ENCODE measurements at regions not wholly inside any gene's neighbourhood (a gene's known extent, or its start where the extent isn't known, plus 50 kb on each side); places are given as distances from the start of the nearest gene placed in this dataset.

GRCh38 chr3:146783446-146783845 lies 178.3 kb upstream of the PLSCR5 start:
- no peaks in the 10 kb centered on the region for H3K79me2 ChIP-seq (ENCODE audit: insufficient read depth, low read depth, low read length)
- H3K4me1 ChIP-seq (ENCODE audit: insufficient read depth, low read length, poor library complexity, severe bottlenecking) = no peaks in the 10 kb centered on the region
- CTCF ChIA-PET (ENCODE audit: unreplicated experiment) = no interaction called here
- no peak overlapping the region for H3K4me2 ChIP-seq (ENCODE audit: low read length)
- H2AFZ ChIP-seq (ENCODE audit: low read length) = no peak overlapping the region
- no peak overlapping the region for H3K27ac ChIP-seq (ENCODE audit: low read depth, low read length, poor library complexity, severe bottlenecking)
- DNase-seq (ENCODE audit: low spot score) = no peak
- intact Hi-C loops (cut with micrococcal nuclease; ENCODE audit: unreplicated experiment) = no loop called here
- no peak for TF ChIP-seq EZH2phosphoT487 (IDR thresholded peaks at IDR 0.05; ENCODE audit: borderline replicate concordance, low read depth, low read length)
- POLR2A ChIA-PET = interaction anchor here (0.6 kb wide), 1 partner anchor 39 kb away, joined by 3 read pairs; no protein-coding TSS in a partner anchor
- BruUV-seq (replicated peaks) = no TSS peak
- no peaks in the 10 kb centered on the region for H3K9me3 ChIP-seq (ENCODE audit: low read length)
- no peaks in the 10 kb centered on the region for H4K20me1 ChIP-seq (ENCODE audit: insufficient read depth, low read length)
- H3K9me2 ChIP-seq (ENCODE audit: insufficient read depth, low read length) = no peaks in the 10 kb centered on the region
- no peak overlapping the region for H3K4me3 ChIP-seq (ENCODE audit: low read depth, low read length, poor library complexity, severe bottlenecking)
- H3K36me3 ChIP-seq (ENCODE audit: insufficient read depth, low read length) = no peaks in the 10 kb centered on the region

- POLR2A ChIA-PET = interaction anchor here (0.5 to 0.7 kb wide), 2 partner anchors 34 to 374 kb away, joined by 3 to 5 read pairs; no protein-coding TSS in a partner anchor
- Histone ChIP-seq H3K4me3 (ENCODE audit: low read depth, low read length, poor library complexity, severe bottlenecking) (no peak overlapping the region), H3K4me2 (ENCODE audit: low read length) (no peak overlapping the region), H2AFZ (ENCODE audit: low read length) (no peak overlapping the region), H3K79me2 (ENCODE audit: insufficient read depth, low read depth, low read length) (no peaks in the 10 kb centered on the region), H3K9me3 (ENCODE audit: low read length) (no peaks in the 10 kb centered on the region), H3K36me3 (ENCODE audit: insufficient read depth, low read length) (no peaks in the 10 kb centered on the region), H3K27ac (ENCODE audit: low read depth, low read length, poor library complexity, severe bottlenecking) (no peak overlapping the region), H4K20me1 (ENCODE audit: insufficient read depth, low read length) (no peaks in the 10 kb centered on the region), H3K9me2 (ENCODE audit: insufficient read depth, low read length) (no peaks in the 10 kb centered on the region), H3K4me1 (ENCODE audit: insufficient read depth, low read length, poor library complexity, severe bottlenecking) (no peaks in the 10 kb centered on the region)
- TF ChIP-seq CTCF (conservative IDR thresholded peaks at IDR 0.05; ENCODE audit: low read length) (no peak), EZH2phosphoT487 (IDR thresholded peaks at IDR 0.05; ENCODE audit: borderline replicate concordance, low read depth, low read length) (no peak)
- intact Hi-C loops (cut with micrococcal nuclease; ENCODE audit: unreplicated experiment) = no loop called here
- CTCF ChIA-PET (ENCODE audit: unreplicated experiment) = no interaction called here
- BruUV-seq (replicated peaks) = no TSS peak
- DNase-seq (ENCODE audit: low spot score) = no peak
Measured at GRCh38 chr3:146781606-146782005, 176.5 kb upstream of the PLSCR5 start.

- TF ChIP-seq CTCF (conservative IDR thresholded peaks at IDR 0.05; ENCODE audit: low read length) = no peak
- no peak for TF ChIP-seq EZH2phosphoT487 (IDR thresholded peaks at IDR 0.05; ENCODE audit: borderline replicate concordance, low read depth, low read length)
- ChIA-PET POLR2A (interaction anchor here (0.5 to 0.7 kb wide), 2 partner anchors 35 to 375 kb away, joined by 3 to 5 read pairs; no protein-coding TSS in a partner anchor), CTCF (ENCODE audit: unreplicated experiment) (no interaction called here)
- Histone ChIP-seq H4K20me1 (ENCODE audit: insufficient read depth, low read length) (no peaks in the 10 kb centered on the region), H3K9me2 (ENCODE audit: insufficient read depth, low read length) (no peaks in the 10 kb centered on the region), H3K79me2 (ENCODE audit: insufficient read depth, low read depth, low read length) (no peaks in the 10 kb centered on the region), H3K4me3 (ENCODE audit: low read depth, low read length, poor library complexity, severe bottlenecking) (no peak overlapping the region), H3K27ac (ENCODE audit: low read depth, low read length, poor library complexity, severe bottlenecking) (no peak overlapping the region), H3K9me3 (ENCODE audit: low read length) (no peaks in the 10 kb centered on the region), H2AFZ (ENCODE audit: low read length) (no peak overlapping the region), H3K36me3 (ENCODE audit: insufficient read depth, low read length) (no peaks in the 10 kb centered on the region), H3K4me1 (ENCODE audit: insufficient read depth, low read length, poor library complexity, severe bottlenecking) (no peaks in the 10 kb centered on the region), H3K4me2 (ENCODE audit: low read length) (no peak overlapping the region)
- BruUV-seq (replicated peaks) = no TSS peak
- no peak for DNase-seq (ENCODE audit: low spot score)
- intact Hi-C loops (cut with micrococcal nuclease; ENCODE audit: unreplicated experiment) = no loop called here
Measured at GRCh38 chr3:146781059-146781458, 175.9 kb upstream of the PLSCR5 start.

Data from OCI-LY7 (cell line).